ENCODE measurements at regions not wholly inside any gene's neighbourhood (a gene's known extent, or its start where the extent isn't known, plus 50 kb on each side); places are given as distances from the start of the nearest gene placed in this dataset.

DNA sequence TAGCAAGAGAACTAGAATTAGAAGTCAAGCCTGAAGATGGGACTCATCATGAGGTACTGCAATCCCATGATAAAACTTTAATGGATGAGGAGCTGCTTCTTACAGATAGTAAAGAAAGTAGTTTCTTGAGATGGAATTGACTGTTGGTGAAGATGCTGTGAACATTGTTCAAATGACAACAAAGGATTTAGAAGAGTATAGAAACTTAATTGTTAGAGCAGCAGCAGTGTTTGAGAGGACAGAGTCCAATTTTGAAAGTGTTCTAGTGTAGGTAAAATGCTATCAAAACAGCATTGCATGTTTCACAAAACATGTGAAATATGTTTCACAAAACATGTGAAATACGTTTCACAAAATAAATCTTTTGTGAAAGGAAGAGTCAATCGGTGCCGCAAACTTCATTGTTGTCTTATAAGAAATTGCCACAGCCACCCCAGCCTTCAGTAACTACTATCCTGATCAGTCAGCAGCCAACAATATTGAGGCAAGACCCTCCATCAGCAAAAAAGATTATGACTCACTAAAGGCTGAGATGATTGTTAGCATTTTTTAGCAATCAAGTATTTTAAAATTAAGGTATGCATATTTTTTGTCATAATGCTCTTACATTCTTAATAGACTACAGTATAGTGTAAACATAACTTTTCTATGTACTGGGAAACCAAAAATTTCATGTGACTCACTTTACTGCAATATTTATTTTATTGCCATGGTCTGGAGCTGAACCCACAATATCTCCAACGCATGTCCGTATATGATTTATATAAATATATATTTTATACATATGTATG lies 173.4 kb upstream of the BMP4 start:
- WGBS, 5 donors = 75 to 79% (median 76%) methylated on average over 5 of the region's 5 CpGs
- no peaks in the 10 kb centered on the region for H3K9me3 ChIP-seq
- H3K27me3 ChIP-seq (replicated peaks in 1 of 7) = no peaks in the 10 kb centered on the region
- no peak overlapping the region for H3K4me3 ChIP-seq
- H3K4me1 ChIP-seq = no peaks in the 10 kb centered on the region
- H3K27ac ChIP-seq = no peak overlapping the region
- no peak for DNase-seq
- TF ChIP-seq CTCF (IDR thresholded peaks at IDR 0.05 in 8 of 11, conservative IDR thresholded peaks at IDR 0.05 in 3 of 11) = no peak
- intact Hi-C loops (cut with DNase I; ENCODE audit: low total_unique reads) = no loop called here
- no peaks in the 10 kb centered on the region for H3K36me3 ChIP-seq

GRCh38 chr14:54132496-54132895 lies 175.9 kb upstream of the BMP4 start:
- TF ChIP-seq POLR2AphosphoS5 (IDR thresholded peaks at IDR 0.05) = no peak
- TF ChIP-seq POLR2A (IDR thresholded peaks at IDR 0.05) = no peak
- no peak for TF ChIP-seq CTCF (IDR thresholded peaks at IDR 0.05 in 8 of 11, conservative IDR thresholded peaks at IDR 0.05 in 3 of 11)

DNA sequence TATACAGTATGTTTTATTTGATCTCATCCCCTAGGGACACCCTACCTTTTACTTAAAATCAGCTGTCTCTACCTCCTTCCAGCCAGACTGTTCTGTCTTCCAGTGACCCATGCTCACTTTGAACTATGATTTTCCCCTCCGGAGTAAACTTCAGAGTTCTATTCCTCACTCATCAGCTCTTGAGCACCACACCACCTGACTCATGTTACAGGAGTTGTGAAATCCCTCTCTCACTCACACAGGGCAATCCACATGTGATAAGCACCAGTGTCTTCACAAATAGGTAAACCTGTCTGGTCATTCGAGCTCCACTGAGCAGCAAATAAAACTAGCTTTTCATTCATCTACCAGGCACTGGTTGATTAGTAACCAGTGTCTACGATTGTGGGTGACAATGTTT lies 177.3 kb upstream of the BMP4 start:
- WGBS, 5 donors = 58 to 79% (median 75%) methylated on average over 3 of the region's 3 CpGs
- no peaks in the 10 kb centered on the region for H3K9me3 ChIP-seq
- H3K27me3 ChIP-seq (replicated peaks in 1 of 7) = no peaks in the 10 kb centered on the region
- no peak for TF ChIP-seq POLR2A (IDR thresholded peaks at IDR 0.05)
- no peak for TF ChIP-seq CTCF (IDR thresholded peaks at IDR 0.05 in 8 of 11, conservative IDR thresholded peaks at IDR 0.05 in 3 of 11)
- TF ChIP-seq POLR2AphosphoS5 (IDR thresholded peaks at IDR 0.05) = no peak
- no peaks in the 10 kb centered on the region for H3K4me1 ChIP-seq
- H3K4me3 ChIP-seq = no peak overlapping the region
- no peak overlapping the region for H3K27ac ChIP-seq
- intact Hi-C loops (cut with DNase I; ENCODE audit: low total_unique reads) = no loop called here
- DNase-seq = no peak
- no peaks in the 10 kb centered on the region for H3K36me3 ChIP-seq

More at GRCh38 chr14:54132496-54132895, 175.9 kb upstream of the BMP4 start:
- H3K36me3 ChIP-seq = no peaks in the 10 kb centered on the region
- H3K27me3 ChIP-seq (replicated peaks in 1 of 7) = no peaks in the 10 kb centered on the region
- WGBS, 5 donors = 82 to 95% (median 90%) methylated on average over 3 of the region's 3 CpGs
- no peak overlapping the region for H3K4me3 ChIP-seq
- no peak overlapping the region for H3K27ac ChIP-seq
- no peaks in the 10 kb centered on the region for H3K9me3 ChIP-seq
- no peaks in the 10 kb centered on the region for H3K4me1 ChIP-seq
- intact Hi-C loops (cut with DNase I; ENCODE audit: low total_unique reads) = no loop called here
- DNase-seq = no peak

GRCh38 chr14:54135804-54136280 lies 179.2 kb upstream of the BMP4 start:
- peaks cover 0 to 7% (median 0%) of the 10 kb centered on the region in 7 donors for H3K27me3 ChIP-seq (replicated peaks in 1 of 7)
- H3K4me1 ChIP-seq = no peaks in the 10 kb centered on the region
- H3K9me3 ChIP-seq = no peaks in the 10 kb centered on the region
- 67 to 82% (median 70%) methylated on average over 3 of the region's 3 CpGs for WGBS, 5 donors
- H3K4me3 ChIP-seq = no peak overlapping the region
- H3K36me3 ChIP-seq = no peaks in the 10 kb centered on the region
- intact Hi-C loops (cut with DNase I; ENCODE audit: low total_unique reads) = no loop called here
- DNase-seq = no peak
- no peak overlapping the region for H3K27ac ChIP-seq
- TF ChIP-seq POLR2A (IDR thresholded peaks at IDR 0.05) (no peak), POLR2AphosphoS5 (IDR thresholded peaks at IDR 0.05) (no peak), CTCF (IDR thresholded peaks at IDR 0.05 in 8 of 11, conservative IDR thresholded peaks at IDR 0.05 in 3 of 11) (no peak)

Data from spleen (tissue), 11 donors.